BLaER1 treated with 17β-estradiol and CSF1 and Interleukin-3, amounts not matched to agents 10 nM and 100 nM (cell line): ENCODE measurements at regions not wholly inside any gene's neighbourhood (a gene's known extent, or its start where the extent isn't known, plus 50 kb on each side); places are given as distances from the start of the nearest gene placed in this dataset.

ENCODE experiments used
- H3K27ac ChIP-seq, 11 experiments: shearing (Covaris generic); formaldehyde crosslinking; 2 replicates each; pipeline ENCODE4 v1.8.1; 2022
- H3K27me3 ChIP-seq, 11 experiments: shearing (Covaris generic); formaldehyde crosslinking; 2 replicates each; pipeline ENCODE4 v1.8.1; 2022
- H3K36me3 ChIP-seq, 11 experiments: shearing (Covaris generic); formaldehyde crosslinking; 2 replicates each; pipeline ENCODE4 v1.8.1; 2022
- H3K4me1 ChIP-seq, 10 experiments: shearing (Covaris generic); formaldehyde crosslinking; 2 replicates each; pipeline ENCODE4 v1.8.1; 2022
- H3K4me2 ChIP-seq, 11 experiments: shearing (Covaris generic); formaldehyde crosslinking; 2 replicates each; pipeline ENCODE4 v1.8.1; 2022
- H3K4me3 ChIP-seq, 10 experiments: shearing (Covaris generic); formaldehyde crosslinking; 2 replicates each; pipeline ENCODE4 v1.8.1; 2022
- H3K9ac ChIP-seq, 11 experiments: shearing (Covaris generic); formaldehyde crosslinking; 2 replicates each; pipeline ENCODE4 v1.8.1; 2022
- H3K9me3 ChIP-seq, 11 experiments: shearing (Covaris generic); formaldehyde crosslinking; replicated peaks in 1 of 11; 2 replicates each; pipeline ENCODE4 v1.8.1; 2022
- H4K20me1 ChIP-seq, 11 experiments: shearing (Covaris generic); formaldehyde crosslinking; 2 replicates each; pipeline ENCODE4 v1.8.1; 2022
- Cebpa-rat ChIP-seq, 11 experiments: shearing (Covaris generic); IDR thresholded peaks; 2 replicates each; pipeline ENCODE4 v1.8.1; 2022

- Histone ChIP-seq H3K27me3 (no peaks in the 10 kb centered on the region), H3K4me3 (no peak overlapping the region), H3K4me2 (no peak overlapping the region), H3K4me1 (no peaks in the 10 kb centered on the region), H3K27ac (no peak overlapping the region), H3K36me3 (no peaks in the 10 kb centered on the region), H4K20me1 (no peaks in the 10 kb centered on the region), H3K9ac (no peak overlapping the region), H3K9me3 (no peaks in the 10 kb centered on the region)
- no peak for TF ChIP-seq Cebpa-rat (IDR thresholded peaks at IDR 0.05)
Measured at GRCh38 chr6:54018722-54019121, 92.5 kb upstream of the MLIP start.

GRCh38 chr6:54019860-54020259 is 91.4 kb upstream of the MLIP start:
- no peaks in the 10 kb centered on the region for H3K9me3 ChIP-seq
- H3K27me3 ChIP-seq = no peaks in the 10 kb centered on the region
- H3K36me3 ChIP-seq = no peaks in the 10 kb centered on the region
- no peak for TF ChIP-seq Cebpa-rat (IDR thresholded peaks at IDR 0.05)
- no peak overlapping the region for H3K9ac ChIP-seq
- H3K4me3 ChIP-seq = no peak overlapping the region
- no peaks in the 10 kb centered on the region for H4K20me1 ChIP-seq
- H3K4me2 ChIP-seq = no peak overlapping the region
- H3K27ac ChIP-seq = no peak overlapping the region
- no peaks in the 10 kb centered on the region for H3K4me1 ChIP-seq

GRCh38 chr6:54020334-54020733 is 90.9 kb upstream of the MLIP start:
- Histone ChIP-seq H3K4me2 (no peak overlapping the region), H3K9ac (no peak overlapping the region), H3K27me3 (no peaks in the 10 kb centered on the region), H3K27ac (no peak overlapping the region), H3K4me3 (no peak overlapping the region), H4K20me1 (no peaks in the 10 kb centered on the region), H3K9me3 (no peaks in the 10 kb centered on the region), H3K4me1 (no peaks in the 10 kb centered on the region), H3K36me3 (no peaks in the 10 kb centered on the region)
- TF ChIP-seq Cebpa-rat (IDR thresholded peaks at IDR 0.05) = no peak

- no peak overlapping the region for H3K27ac ChIP-seq
- no peaks in the 10 kb centered on the region for H4K20me1 ChIP-seq
- no peak overlapping the region for H3K4me3 ChIP-seq
- no peak overlapping the region for H3K9ac ChIP-seq
- H3K27me3 ChIP-seq = no peaks in the 10 kb centered on the region
- no peak overlapping the region for H3K4me2 ChIP-seq
- TF ChIP-seq Cebpa-rat (IDR thresholded peaks at IDR 0.05) = no peak
- H3K4me1 ChIP-seq = no peaks in the 10 kb centered on the region
- no peaks in the 10 kb centered on the region for H3K9me3 ChIP-seq
- no peaks in the 10 kb centered on the region for H3K36me3 ChIP-seq
Measured at GRCh38 chr6:54026652-54027400, 84.4 kb upstream of the MLIP start.

GRCh38 chr6:54028170-54028569 is 83.1 kb upstream of the MLIP start:
- H3K4me2 ChIP-seq = no peak overlapping the region
- no peaks in the 10 kb centered on the region for H4K20me1 ChIP-seq
- H3K9ac ChIP-seq = no peak overlapping the region
- no peaks in the 10 kb centered on the region for H3K36me3 ChIP-seq
- H3K27ac ChIP-seq = no peak overlapping the region
- no peaks in the 10 kb centered on the region for H3K9me3 ChIP-seq
- no peak overlapping the region for H3K4me3 ChIP-seq
- no peak for TF ChIP-seq Cebpa-rat (IDR thresholded peaks at IDR 0.05)
- no peaks in the 10 kb centered on the region for H3K4me1 ChIP-seq
- H3K27me3 ChIP-seq = no peaks in the 10 kb centered on the region

- no peaks in the 10 kb centered on the region for H3K4me1 ChIP-seq
- H3K36me3 ChIP-seq = no peaks in the 10 kb centered on the region
- no peak for TF ChIP-seq Cebpa-rat (IDR thresholded peaks at IDR 0.05)
- no peak overlapping the region for H3K27ac ChIP-seq
- no peaks in the 10 kb centered on the region for H3K27me3 ChIP-seq
- H3K4me2 ChIP-seq = no peak overlapping the region
- no peaks in the 10 kb centered on the region for H3K9me3 ChIP-seq
- H3K9ac ChIP-seq = no peak overlapping the region
- H4K20me1 ChIP-seq = no peaks in the 10 kb centered on the region
- H3K4me3 ChIP-seq = no peak overlapping the region
Measured at GRCh38 chr6:54029187-54029586, 82.1 kb upstream of the MLIP start.

GRCh38 chr6:54031169-54031568 is 80.1 kb upstream of the MLIP start:
- Histone ChIP-seq H3K4me3 (no peak overlapping the region), H4K20me1 (no peaks in the 10 kb centered on the region), H3K4me1 (no peaks in the 10 kb centered on the region), H3K9ac (no peak overlapping the region), H3K36me3 (no peaks in the 10 kb centered on the region), H3K27me3 (no peaks in the 10 kb centered on the region), H3K27ac (no peak overlapping the region), H3K9me3 (no peaks in the 10 kb centered on the region), H3K4me2 (no peak overlapping the region)
- no peak for TF ChIP-seq Cebpa-rat (IDR thresholded peaks at IDR 0.05)

- no peak overlapping the region for H3K4me2 ChIP-seq
- no peak for TF ChIP-seq Cebpa-rat (IDR thresholded peaks at IDR 0.05)
- H3K9me3 ChIP-seq = peaks cover 0 to 3% (median 0%) of the 10 kb centered on the region in 11 experiments; a peak in 1 of 22 replicates
- no peaks in the 10 kb centered on the region for H3K27me3 ChIP-seq
- H3K36me3 ChIP-seq = no peaks in the 10 kb centered on the region
- H3K4me3 ChIP-seq = no peak overlapping the region
- H3K4me1 ChIP-seq = no peaks in the 10 kb centered on the region
- H4K20me1 ChIP-seq = no peaks in the 10 kb centered on the region
- H3K27ac ChIP-seq = no peak overlapping the region
- no peak overlapping the region for H3K9ac ChIP-seq
Measured at GRCh38 chr6:54037277-54037779, 73.9 kb upstream of the MLIP start.

GRCh38 chr6:54040545-54040944 is 70.7 kb upstream of the MLIP start:
- Histone ChIP-seq H3K9ac (no peak overlapping the region), H3K36me3 (no peaks in the 10 kb centered on the region), H3K9me3 (peaks cover 0 to 3% (median 0%) of the 10 kb centered on the region in 11 experiments; a peak in 1 of 22 replicates), H3K27ac (no peak overlapping the region), H3K27me3 (no peaks in the 10 kb centered on the region), H3K4me1 (0 out of 20 replicates have a peak, but pooled peaks cover 0 to 7% (median 0%) of the 10 kb centered on the region in 10 experiments), H3K4me2 (no peak overlapping the region), H3K4me3 (no peak overlapping the region), H4K20me1 (no peaks in the 10 kb centered on the region)
- TF ChIP-seq Cebpa-rat (IDR thresholded peaks at IDR 0.05) = no peak

- Histone ChIP-seq H3K9me3 (peaks cover 0 to 3% (median 0%) of the 10 kb centered on the region in 11 experiments; a peak in 1 of 22 replicates), H3K4me3 (no peak overlapping the region), H3K27me3 (no peaks in the 10 kb centered on the region), H3K27ac (no peak overlapping the region), H3K4me2 (no peak overlapping the region), H3K4me1 (0 out of 20 replicates have a peak, but pooled peaks cover 0 to 7% (median 0%) of the 10 kb centered on the region in 10 experiments), H3K36me3 (no peaks in the 10 kb centered on the region), H3K9ac (no peak overlapping the region), H4K20me1 (no peaks in the 10 kb centered on the region)
- TF ChIP-seq Cebpa-rat (IDR thresholded peaks at IDR 0.05) = no peak
Measured at GRCh38 chr6:54041239-54041638, 70.0 kb upstream of the MLIP start.
